ENCODE measurements at regions not wholly inside any gene's neighbourhood (a gene's known extent, or its start where the extent isn't known, plus 50 kb on each side); places are given as distances from the start of the nearest gene placed in this dataset.

DNA sequence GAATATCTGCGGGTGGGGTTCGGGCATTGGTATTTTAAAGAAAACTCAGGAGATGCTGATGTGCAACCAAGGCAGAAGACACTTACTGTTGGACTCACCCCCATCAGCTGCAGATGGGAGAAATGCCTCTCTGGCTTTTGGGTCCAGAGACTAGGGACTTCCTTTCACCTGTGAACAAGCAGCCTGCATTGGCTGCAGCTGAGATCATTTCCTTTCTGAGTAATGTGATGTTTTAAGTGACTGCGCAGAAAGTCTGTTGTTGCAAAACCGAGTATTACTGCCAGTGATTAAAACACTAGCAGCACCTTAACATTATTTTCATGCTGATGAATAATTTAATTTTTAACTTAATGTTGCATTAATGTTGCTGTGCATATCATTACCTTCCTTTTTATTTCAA is 143.0 kb downstream of the TSN start:
- TF ChIP-seq, protein P1, sequence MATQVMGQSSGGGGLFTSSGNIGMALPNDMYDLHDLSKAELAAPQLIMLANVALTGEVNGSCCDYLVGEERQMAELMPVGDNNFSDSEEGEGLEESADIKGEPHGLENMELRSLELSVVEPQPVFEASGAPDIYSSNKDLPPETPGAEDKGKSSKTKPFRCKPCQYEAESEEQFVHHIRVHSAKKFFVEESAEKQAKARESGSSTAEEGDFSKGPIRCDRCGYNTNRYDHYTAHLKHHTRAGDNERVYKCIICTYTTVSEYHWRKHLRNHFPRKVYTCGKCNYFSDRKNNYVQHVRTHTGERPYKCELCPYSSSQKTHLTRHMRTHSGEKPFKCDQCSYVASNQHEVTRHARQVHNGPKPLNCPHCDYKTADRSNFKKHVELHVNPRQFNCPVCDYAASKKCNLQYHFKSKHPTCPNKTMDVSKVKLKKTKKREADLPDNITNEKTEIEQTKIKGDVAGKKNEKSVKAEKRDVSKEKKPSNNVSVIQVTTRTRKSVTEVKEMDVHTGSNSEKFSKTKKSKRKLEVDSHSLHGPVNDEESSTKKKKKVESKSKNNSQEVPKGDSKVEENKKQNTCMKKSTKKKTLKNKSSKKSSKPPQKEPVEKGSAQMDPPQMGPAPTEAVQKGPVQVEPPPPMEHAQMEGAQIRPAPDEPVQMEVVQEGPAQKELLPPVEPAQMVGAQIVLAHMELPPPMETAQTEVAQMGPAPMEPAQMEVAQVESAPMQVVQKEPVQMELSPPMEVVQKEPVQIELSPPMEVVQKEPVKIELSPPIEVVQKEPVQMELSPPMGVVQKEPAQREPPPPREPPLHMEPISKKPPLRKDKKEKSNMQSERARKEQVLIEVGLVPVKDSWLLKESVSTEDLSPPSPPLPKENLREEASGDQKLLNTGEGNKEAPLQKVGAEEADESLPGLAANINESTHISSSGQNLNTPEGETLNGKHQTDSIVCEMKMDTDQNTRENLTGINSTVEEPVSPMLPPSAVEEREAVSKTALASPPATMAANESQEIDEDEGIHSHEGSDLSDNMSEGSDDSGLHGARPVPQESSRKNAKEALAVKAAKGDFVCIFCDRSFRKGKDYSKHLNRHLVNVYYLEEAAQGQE (IDR thresholded peaks at IDR 0.05; ENCODE audit: insufficient replicate concordance, low read depth), result no peak
- TF ChIP-seq, protein P2, sequence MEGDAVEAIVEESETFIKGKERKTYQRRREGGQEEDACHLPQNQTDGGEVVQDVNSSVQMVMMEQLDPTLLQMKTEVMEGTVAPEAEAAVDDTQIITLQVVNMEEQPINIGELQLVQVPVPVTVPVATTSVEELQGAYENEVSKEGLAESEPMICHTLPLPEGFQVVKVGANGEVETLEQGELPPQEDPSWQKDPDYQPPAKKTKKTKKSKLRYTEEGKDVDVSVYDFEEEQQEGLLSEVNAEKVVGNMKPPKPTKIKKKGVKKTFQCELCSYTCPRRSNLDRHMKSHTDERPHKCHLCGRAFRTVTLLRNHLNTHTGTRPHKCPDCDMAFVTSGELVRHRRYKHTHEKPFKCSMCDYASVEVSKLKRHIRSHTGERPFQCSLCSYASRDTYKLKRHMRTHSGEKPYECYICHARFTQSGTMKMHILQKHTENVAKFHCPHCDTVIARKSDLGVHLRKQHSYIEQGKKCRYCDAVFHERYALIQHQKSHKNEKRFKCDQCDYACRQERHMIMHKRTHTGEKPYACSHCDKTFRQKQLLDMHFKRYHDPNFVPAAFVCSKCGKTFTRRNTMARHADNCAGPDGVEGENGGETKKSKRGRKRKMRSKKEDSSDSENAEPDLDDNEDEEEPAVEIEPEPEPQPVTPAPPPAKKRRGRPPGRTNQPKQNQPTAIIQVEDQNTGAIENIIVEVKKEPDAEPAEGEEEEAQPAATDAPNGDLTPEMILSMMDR (IDR thresholded peaks at IDR 0.05; ENCODE audit: insufficient read depth, low read length), result no peak

Data from HL-60 (cell line).